Thyroid gland (tissue), 4 donors: ENCODE measurements at regions not wholly inside any gene's neighbourhood (a gene's known extent, or its start where the extent isn't known, plus 50 kb on each side); places are given as distances from the start of the nearest gene placed in this dataset.

Experiments
- DNase-seq, 2 donors: peaks; one replicate each; pipeline ENCODE4 v3.0.0-alpha.2; 2019
- H3K27ac ChIP-seq, 3 donors: fragments of 200-600 bp; sonication (generic); 1 replicate in 2 of 3; 2 replicates in 1 of 3; pipeline ENCODE4 v1.5.1; 2016 to 2019; ENCODE audit warnings: mild to moderate bottlenecking in 1 of 3, moderate library complexity in 1 of 3
- H3K27me3 ChIP-seq: fragments of 200-600 bp; sonication (generic); one replicate; pipeline ENCODE4 v1.5.1; 2019
- H3K36me3 ChIP-seq, 2 donors: fragments of 200-600 bp; sonication (generic); one replicate each; pipeline ENCODE4 v1.5.1; 2016 to 2019
- H3K4me1 ChIP-seq, 2 donors: fragments of 200-600 bp; sonication (generic); one replicate each; pipeline ENCODE4 v1.5.1; 2017 to 2019
- H3K4me3 ChIP-seq, 3 donors: fragments of 200-600 bp; sonication (generic); replicated peaks in 1 of 3; 1 replicate in 2 of 3; 2 replicates in 1 of 3; pipeline ENCODE4 v1.5.1; 2016; ENCODE audit warnings: mild to moderate bottlenecking in 1 of 3
- H3K9me3 ChIP-seq: fragments of 200-600 bp; sonication (generic); one replicate; pipeline ENCODE4 v1.5.1; 2017
- POLR2A ChIP-seq, 2 donors: fragments of 450-650 bp; IDR thresholded peaks; one replicate each; pipeline ENCODE4 v1.6.1; 2017; ENCODE audit warnings: antibody characterized with exemption in 2 of 2, mild to moderate bottlenecking in 2 of 2, moderate library complexity in 1 of 2
- WGBS, 2 donors: methylation state at CpG; one replicate each; pipeline ENCODE4 v1.1.5; 2017; 5-methylcytosine and 5-hydroxymethylcytosine counted together
- intact Hi-C: fragments of 100-400 bp; cut with DNase I; formaldehyde crosslinking; loops from one replicate; pipeline ENCODE4 v1.15.1; 2023
- TF ChIP-seq, protein P1 (sequence below), 6 experiments: fragments of 200-600 bp in 3 of 6; fragments of 450-650 bp in 3 of 6; sonication (generic) in 3 of 6; IDR thresholded peaks; one replicate each; pipeline ENCODE4 v1.5.1; 2016 to 2019; ENCODE audit warnings: antibody characterized with exemption in 6 of 6, mild to moderate bottlenecking in 2 of 6, inconsistent platforms in 1 of 6, moderate library complexity in 1 of 6

GRCh38 chr10:98326621-98327027 lies 58.6 kb upstream of the LOXL4 start:
- Histone ChIP-seq H3K36me3 (no peaks in the 10 kb centered on the region), H3K4me1 (peaks cover 0 to 11% of the 10 kb centered on the region in 2 donors), H3K9me3 (no peaks in the 10 kb centered on the region), H3K27me3 (no peaks in the 10 kb centered on the region), H3K27ac (no peak overlapping the region), H3K4me3 (no peak overlapping the region)
- DNase-seq, result peak; percentile 59 to 62
- 19% methylated on average over 15 of the region's 15 CpGs for WGBS, 2 donors
- intact Hi-C loops, result loop anchor here (10.0 kb wide), 1 partner anchor 88 kb away; the partner anchor contains the start of gene PYROXD2
- TF ChIP-seq, protein P1, sequence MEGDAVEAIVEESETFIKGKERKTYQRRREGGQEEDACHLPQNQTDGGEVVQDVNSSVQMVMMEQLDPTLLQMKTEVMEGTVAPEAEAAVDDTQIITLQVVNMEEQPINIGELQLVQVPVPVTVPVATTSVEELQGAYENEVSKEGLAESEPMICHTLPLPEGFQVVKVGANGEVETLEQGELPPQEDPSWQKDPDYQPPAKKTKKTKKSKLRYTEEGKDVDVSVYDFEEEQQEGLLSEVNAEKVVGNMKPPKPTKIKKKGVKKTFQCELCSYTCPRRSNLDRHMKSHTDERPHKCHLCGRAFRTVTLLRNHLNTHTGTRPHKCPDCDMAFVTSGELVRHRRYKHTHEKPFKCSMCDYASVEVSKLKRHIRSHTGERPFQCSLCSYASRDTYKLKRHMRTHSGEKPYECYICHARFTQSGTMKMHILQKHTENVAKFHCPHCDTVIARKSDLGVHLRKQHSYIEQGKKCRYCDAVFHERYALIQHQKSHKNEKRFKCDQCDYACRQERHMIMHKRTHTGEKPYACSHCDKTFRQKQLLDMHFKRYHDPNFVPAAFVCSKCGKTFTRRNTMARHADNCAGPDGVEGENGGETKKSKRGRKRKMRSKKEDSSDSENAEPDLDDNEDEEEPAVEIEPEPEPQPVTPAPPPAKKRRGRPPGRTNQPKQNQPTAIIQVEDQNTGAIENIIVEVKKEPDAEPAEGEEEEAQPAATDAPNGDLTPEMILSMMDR (IDR thresholded peaks at IDR 0.05), result no peak
- no peak for TF ChIP-seq POLR2A (IDR thresholded peaks at IDR 0.05)

- Histone ChIP-seq H3K4me3 (no peak overlapping the region), H3K27ac (no peak overlapping the region), H3K27me3 (no peaks in the 10 kb centered on the region), H3K4me1 (peaks cover 0 to 11% of the 10 kb centered on the region in 2 donors), H3K36me3 (no peaks in the 10 kb centered on the region), H3K9me3 (no peaks in the 10 kb centered on the region)
- intact Hi-C loops, result loop anchor here (10.0 kb wide), 1 partner anchor 91 kb away; the partner anchor contains the start of gene PYROXD2
- peak in 1 of 2 donors; percentile 30 for DNase-seq
- 67 to 90% methylated on average over 4 of the region's 4 CpGs for WGBS, 2 donors
- TF ChIP-seq, protein P1 (IDR thresholded peaks at IDR 0.05), result no peak
- TF ChIP-seq POLR2A (IDR thresholded peaks at IDR 0.05), result no peak
These were observed 55.5 kb upstream of the LOXL4 start for GRCh38 chr10:98323221-98324164.

DNA sequence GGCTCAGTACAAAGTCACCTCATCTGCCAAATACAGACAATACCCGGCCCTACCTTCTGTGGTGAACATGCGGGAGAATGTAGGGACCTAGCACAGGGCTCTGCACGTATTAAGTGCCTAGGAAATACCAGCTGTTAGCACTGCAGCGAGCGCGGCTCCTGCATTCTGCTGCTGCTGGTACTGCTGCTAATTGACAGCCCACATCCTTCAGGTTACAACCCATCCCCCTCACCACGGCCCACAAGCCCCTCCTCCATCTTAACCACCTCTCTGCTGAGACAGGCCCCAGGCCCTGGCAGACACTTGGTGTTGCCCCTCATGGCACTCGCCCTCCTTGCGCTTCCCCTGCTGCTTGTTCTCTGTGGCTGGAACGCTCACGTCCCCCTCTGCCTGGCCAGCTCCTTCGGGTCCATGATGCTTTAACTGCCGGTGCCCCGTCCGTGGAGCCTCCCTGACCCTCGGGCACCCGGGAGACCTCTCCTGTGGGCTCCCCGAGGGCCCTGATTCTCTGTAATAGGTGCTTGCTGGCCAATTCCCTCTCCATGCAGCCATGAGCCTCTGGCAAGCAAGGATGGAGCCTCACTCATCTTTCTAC lies 53.3 kb upstream of the LOXL4 start:
- Histone ChIP-seq H3K27ac (no peak overlapping the region), H3K27me3 (no peaks in the 10 kb centered on the region), H3K9me3 (no peaks in the 10 kb centered on the region), H3K4me1 (peaks cover 0 to 1% of the 10 kb centered on the region in 2 donors), H3K36me3 (no peaks in the 10 kb centered on the region), H3K4me3 (no peak overlapping the region)
- 75 to 87% methylated on average over 18 of the region's 18 CpGs for WGBS, 2 donors
- TF ChIP-seq, protein P1 (IDR thresholded peaks at IDR 0.05), result no peak
- no peak for DNase-seq
- intact Hi-C loops, result loop anchor here (10.0 kb wide), 1 partner anchor 94 kb away; the partner anchor contains the start of gene PYROXD2

DNA sequence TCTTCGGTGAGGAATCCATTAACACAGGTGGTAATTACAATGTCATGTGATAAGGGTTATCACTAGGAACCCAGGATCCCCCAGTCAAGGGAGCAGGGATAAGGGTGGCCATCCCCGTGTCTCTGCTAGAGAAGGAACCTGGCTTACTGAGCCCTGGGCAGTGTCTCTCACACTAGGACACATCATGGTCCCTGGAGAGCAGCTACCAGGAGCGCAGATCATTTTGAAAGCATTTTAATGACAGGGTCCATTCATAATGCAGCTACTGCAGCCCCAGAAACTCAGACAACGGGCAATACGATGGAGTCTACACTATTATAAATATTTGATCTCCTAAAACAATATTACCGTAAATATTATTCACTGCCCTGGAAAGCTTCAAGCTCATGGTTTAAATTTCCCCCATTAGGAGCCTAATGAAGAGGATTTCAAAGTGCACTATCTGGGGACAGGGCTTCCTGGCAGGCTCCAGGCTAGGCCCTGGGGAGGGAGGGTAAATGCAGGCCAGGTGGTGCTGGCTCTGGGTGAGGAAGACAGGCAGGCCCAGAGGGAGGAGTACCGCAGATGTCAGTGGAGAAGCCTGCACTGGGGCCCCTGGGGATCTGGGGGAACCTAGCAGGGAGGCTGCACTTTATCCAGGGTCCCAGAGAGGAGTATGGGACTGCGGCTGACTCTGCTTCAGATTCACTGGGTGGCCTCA lies 52.6 kb upstream of the LOXL4 start:
- H3K36me3 ChIP-seq, result no peaks in the 10 kb centered on the region
- no peak for DNase-seq
- intact Hi-C loops, result loop anchor here (10.0 kb wide), 1 partner anchor 94 kb away; the partner anchor contains the start of gene PYROXD2
- no peaks in the 10 kb centered on the region for H3K27me3 ChIP-seq
- 90 to 91% methylated on average over 8 of the region's 8 CpGs for whole genome bisulfite sequencing, 2 donors
- TF ChIP-seq POLR2A (IDR thresholded peaks at IDR 0.05), result no peak
- TF ChIP-seq, protein P1 (IDR thresholded peaks at IDR 0.05), result no peak
- no peaks in the 10 kb centered on the region for H3K9me3 ChIP-seq
- H3K4me1 ChIP-seq, result no peaks in the 10 kb centered on the region
- no peak overlapping the region for H3K4me3 ChIP-seq
- no peak overlapping the region for H3K27ac ChIP-seq
